PC-9 (cell line): ENCODE measurements at regions not wholly inside any gene's neighbourhood (a gene's known extent, or its start where the extent isn't known, plus 50 kb on each side); places are given as distances from the start of the nearest gene placed in this dataset.

ENCODE experiments used
- BruUV-seq: library from RNA; stranded (reverse); fragments of 400-500 nt; replicated peaks from 2 replicates; lab custom pipeline; 2021; lab: Mats Ljungman, UMichigan
- CTCF ChIA-PET: fragments of 300-600 bp; sonication (Branson Sonifier 250); formaldehyde crosslinking; loops from one replicate; lab custom pipeline; 2022; ENCODE audit warnings: antibody characterized with exemption; lab: Charles Lee
- POLR2A ChIA-PET: fragments of 300-600 bp; sonication (Branson Sonifier 250); formaldehyde crosslinking; loops from one replicate; lab custom pipeline; 2022; ENCODE audit warnings: antibody characterized with exemption; ENCODE audit not compliant: unreplicated experiment; lab: Charles Lee
- DNase-seq, 2 experiments: peaks; one replicate each; pipeline versions ENCODE4 v3.0.0 to v3.0.0-alpha.2; 2015 to 2022; ENCODE audit warnings: mixed read lengths in 1 of 2
- H2AFZ ChIP-seq: fragments of 200-600 bp; sonication (generic); 2 replicates; pipeline ENCODE4 v1.8.1; 2017; ENCODE audit warnings: antibody characterized with exemption
- H3F3A ChIP-seq: fragments of 200-600 bp; sonication (generic); 2 replicates; pipeline ENCODE4 v1.8.1; 2017; ENCODE audit warnings: antibody characterized with exemption, mild to moderate bottlenecking, low read depth; ENCODE audit not compliant: insufficient read depth
- H3K27ac ChIP-seq: fragments of 200-600 bp; sonication (generic); 2 replicates; pipeline ENCODE4 v1.6.1; 2016; ENCODE audit warnings: mixed run types
- H3K27me3 ChIP-seq: fragments of 200-600 bp; sonication (generic); 2 replicates; pipeline ENCODE4 v1.6.1; 2016; ENCODE audit warnings: low read depth, mixed run types; ENCODE audit not compliant: insufficient read depth
- H3K36me3 ChIP-seq: fragments of 200-600 bp; sonication (generic); 2 replicates; pipeline ENCODE4 v1.6.1; 2016; ENCODE audit warnings: low read depth, mixed run types
- H3K4me1 ChIP-seq: fragments of 200-600 bp; sonication (generic); replicated peaks from 2 replicates; pipeline ENCODE4 v1.6.1; 2016; ENCODE audit warnings: mixed run types; ENCODE audit not compliant: insufficient read depth
- H3K4me2 ChIP-seq: fragments of 200-600 bp; sonication (generic); 2 replicates; pipeline ENCODE4 v1.6.1; 2017; ENCODE audit warnings: mixed run types
- H3K4me3 ChIP-seq: fragments of 200-600 bp; sonication (generic); 2 replicates; pipeline ENCODE4 v1.6.1; 2016; ENCODE audit warnings: mixed run types
- H3K79me2 ChIP-seq: fragments of 200-600 bp; sonication (generic); 2 replicates; pipeline ENCODE4 v1.6.1; 2017; ENCODE audit warnings: low read depth, mixed run types
- H3K9me2 ChIP-seq: fragments of 200-600 bp; sonication (generic); 2 replicates; pipeline ENCODE4 v1.8.1; 2017; ENCODE audit warnings: mild to moderate bottlenecking; ENCODE audit not compliant: insufficient read depth
- H3K9me3 ChIP-seq: fragments of 200-600 bp; sonication (generic); 2 replicates; pipeline ENCODE4 v1.8.1; 2016; ENCODE audit warnings: low read depth; ENCODE audit not compliant: insufficient read depth
- H4K20me1 ChIP-seq: fragments of 200-600 bp; sonication (generic); 2 replicates; pipeline ENCODE4 v1.8.1; 2017; ENCODE audit not compliant: insufficient read depth
- CTCF ChIP-seq: fragments of 200-600 bp; sonication (generic); conservative IDR thresholded peaks from 2 replicates; pipeline ENCODE4 v1.6.1; 2017; ENCODE audit warnings: mixed run types, antibody characterized with exemption, mild to moderate bottlenecking, moderate library complexity
- EZH2 ChIP-seq: fragments of 200-600 bp; sonication (generic); IDR thresholded peaks from 2 replicates; pipeline ENCODE4 v1.8.0; 2017; ENCODE audit warnings: antibody characterized with exemption, low read depth
- intact Hi-C: fragments of 100-400 bp; cut with micrococcal nuclease; formaldehyde crosslinking; loops from one replicate; pipeline ENCODE4 v1.10.0; 2022; ENCODE audit not compliant: unreplicated experiment

GRCh38 chr7:81206217-81206616 lies 287.4 kb upstream of the SEMA3C start:
- CTCF ChIA-PET = no interaction called here
- no peak overlapping the region for H3K4me2 ChIP-seq
- H3K36me3 ChIP-seq = no peaks in the 10 kb centered on the region
- DNase-seq = no peak
- no peak overlapping the region for H2AFZ ChIP-seq
- H3K79me2 ChIP-seq = no peaks in the 10 kb centered on the region
- no peak for TF ChIP-seq EZH2
- no peak for TF ChIP-seq CTCF
- no peaks in the 10 kb centered on the region for H3K27me3 ChIP-seq
- no peaks in the 10 kb centered on the region for H4K20me1 ChIP-seq
- H3K27ac ChIP-seq = no peak overlapping the region
- BruUV-seq = no TSS peak
- no peak overlapping the region for H3K4me3 ChIP-seq
- H3K9me3 ChIP-seq = no peaks in the 10 kb centered on the region
- intact Hi-C loops = no loop called here
- POLR2A ChIA-PET = no interaction called here
- no peaks in the 10 kb centered on the region for H3F3A ChIP-seq
- no peaks in the 10 kb centered on the region for H3K9me2 ChIP-seq
- H3K4me1 ChIP-seq = no peaks in the 10 kb centered on the region

DNA sequence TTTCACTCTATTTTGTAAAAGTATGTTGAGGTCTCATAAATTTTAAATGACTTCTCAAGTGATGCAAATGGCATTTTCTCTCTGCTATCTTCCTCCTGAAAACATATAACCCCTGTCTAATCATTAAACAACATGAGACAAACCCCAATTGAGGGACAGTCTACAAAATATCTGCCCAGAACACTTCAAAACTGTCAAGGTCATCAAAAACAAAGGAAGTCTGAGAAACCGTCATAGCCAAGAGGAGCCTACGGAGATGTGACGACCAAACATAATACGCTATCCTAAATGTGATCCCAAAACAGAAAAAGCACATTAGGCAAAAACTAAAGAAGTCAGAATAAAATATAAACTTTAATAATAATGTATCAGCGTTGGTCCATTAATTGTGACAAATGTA lies 282.3 kb upstream of the SEMA3C start:
- no TSS peak for BruUV-seq
- Histone ChIP-seq H3K4me3 (no peak overlapping the region), H3K9me2 (no peaks in the 10 kb centered on the region), H3K79me2 (no peaks in the 10 kb centered on the region), H3K27me3 (no peaks in the 10 kb centered on the region), H4K20me1 (no peaks in the 10 kb centered on the region), H3K4me1 (no peaks in the 10 kb centered on the region), H3K9me3 (no peaks in the 10 kb centered on the region), H3K27ac (no peak overlapping the region), H3F3A (no peaks in the 10 kb centered on the region), H3K4me2 (no peak overlapping the region), H2AFZ (no peak overlapping the region), H3K36me3 (no peaks in the 10 kb centered on the region)
- TF ChIP-seq CTCF = no peak
- TF ChIP-seq EZH2 = no peak
- ChIA-PET POLR2A (no interaction called here), CTCF (no interaction called here)
- intact Hi-C loops = no loop called here
- DNase-seq = no peak

DNA sequence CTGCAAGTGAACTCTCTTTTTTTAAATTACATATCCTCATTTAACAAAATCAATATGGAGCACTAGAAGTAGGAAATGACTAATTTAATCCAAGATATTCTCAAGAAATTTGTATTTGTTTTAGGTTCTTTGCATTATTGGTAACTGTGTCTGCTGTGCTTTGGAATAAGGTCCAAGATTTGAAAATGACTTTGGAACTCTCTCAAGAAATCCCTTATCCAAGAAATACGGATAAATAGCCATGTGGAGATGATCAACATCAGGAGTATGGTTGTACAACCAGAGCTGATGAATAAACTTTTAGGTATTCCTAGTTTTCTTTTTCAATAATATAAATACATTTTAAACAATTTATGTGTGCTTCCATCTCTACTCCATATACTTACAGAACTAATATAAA lies 279.9 kb upstream of the SEMA3C start:
- H3K4me2 ChIP-seq = no peak overlapping the region
- H3K9me3 ChIP-seq = no peaks in the 10 kb centered on the region
- no peaks in the 10 kb centered on the region for H4K20me1 ChIP-seq
- no peaks in the 10 kb centered on the region for H3K4me1 ChIP-seq
- TF ChIP-seq CTCF (no peak), EZH2 (no peak)
- H2AFZ ChIP-seq = no peak overlapping the region
- no peak overlapping the region for H3K27ac ChIP-seq
- no TSS peak for BruUV-seq
- no peaks in the 10 kb centered on the region for H3K9me2 ChIP-seq
- CTCF ChIA-PET = no interaction called here
- intact Hi-C loops = no loop called here
- H3K79me2 ChIP-seq = no peaks in the 10 kb centered on the region
- POLR2A ChIA-PET = no interaction called here
- no peaks in the 10 kb centered on the region for H3K36me3 ChIP-seq
- DNase-seq = no peak
- H3K27me3 ChIP-seq = no peaks in the 10 kb centered on the region
- H3F3A ChIP-seq = no peaks in the 10 kb centered on the region
- no peak overlapping the region for H3K4me3 ChIP-seq
